ENCODE measurements at regions not wholly inside any gene's neighbourhood (a gene's known extent, or its start where the extent isn't known, plus 50 kb on each side); places are given as distances from the start of the nearest gene placed in this dataset.

DNA sequence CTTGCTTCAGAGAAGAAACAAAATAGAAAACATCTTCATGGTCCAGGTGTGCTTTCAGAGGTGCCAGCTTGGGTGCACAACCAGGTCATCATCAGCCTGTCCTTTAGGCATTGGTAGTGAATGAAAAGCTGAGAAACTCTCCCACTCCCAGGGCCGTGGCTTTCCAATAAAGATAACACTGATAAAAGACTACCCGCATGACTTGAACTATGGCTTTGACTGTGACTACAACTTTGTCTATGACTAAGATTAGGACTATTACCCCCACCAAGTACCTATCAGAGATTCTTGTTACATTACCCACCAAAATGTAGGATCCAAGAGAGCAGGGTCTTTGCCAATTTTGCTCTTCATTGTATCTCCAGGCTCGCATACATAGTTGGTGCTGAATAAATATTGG is 115.2 kb downstream of the EDEM1 start:
- TF ChIP-seq CTCF (conservative IDR thresholded peaks at IDR 0.05) (no peak), ZFX (IDR thresholded peaks at IDR 0.05) (no peak)
